Activated CD4-positive, alpha-beta T cell treated with anti-CD3 and anti-CD28 coated beads for 4 hours (primary cell): ENCODE measurements at regions not wholly inside any gene's neighbourhood (a gene's known extent, or its start where the extent isn't known, plus 50 kb on each side); places are given as distances from the start of the nearest gene placed in this dataset.

ENCODE experiments used
- DNase-seq, 2 donors: peaks; one replicate each; pipeline ENCODE4 v3.0.0-alpha.2; 2020

DNA sequence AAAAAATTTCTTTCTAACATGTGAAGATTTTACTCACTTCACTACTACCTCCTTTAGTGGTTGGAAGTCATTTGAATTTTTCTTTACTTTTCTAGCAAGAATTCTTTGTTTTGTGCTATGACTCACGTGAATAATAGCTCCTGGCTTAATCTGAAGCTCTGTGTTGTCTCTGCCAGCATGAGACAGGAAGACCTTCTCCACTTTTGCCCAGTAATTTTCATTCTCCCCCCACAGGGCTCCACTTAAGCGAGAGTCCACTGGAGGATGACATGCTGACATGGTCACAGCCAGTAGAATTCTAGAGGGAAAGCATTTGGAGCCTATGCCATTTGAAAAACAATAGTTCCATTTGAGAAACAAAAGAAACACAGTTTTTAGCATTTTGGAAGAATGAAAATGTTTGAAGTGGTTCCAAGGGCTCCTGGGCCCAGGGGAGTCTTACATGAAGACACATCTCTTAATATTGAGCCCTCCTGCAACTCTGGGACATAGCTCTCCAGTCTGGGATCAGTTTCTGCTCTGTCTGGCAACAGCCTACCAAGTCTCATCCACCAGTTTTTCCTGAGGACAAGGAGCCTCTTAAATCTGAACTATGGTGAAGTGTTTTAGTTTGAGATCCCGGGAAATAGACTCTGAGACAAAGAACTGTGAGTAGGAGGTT, 231.4 kb downstream of the PAX1 start:
- DNase-seq: no peak

DNA sequence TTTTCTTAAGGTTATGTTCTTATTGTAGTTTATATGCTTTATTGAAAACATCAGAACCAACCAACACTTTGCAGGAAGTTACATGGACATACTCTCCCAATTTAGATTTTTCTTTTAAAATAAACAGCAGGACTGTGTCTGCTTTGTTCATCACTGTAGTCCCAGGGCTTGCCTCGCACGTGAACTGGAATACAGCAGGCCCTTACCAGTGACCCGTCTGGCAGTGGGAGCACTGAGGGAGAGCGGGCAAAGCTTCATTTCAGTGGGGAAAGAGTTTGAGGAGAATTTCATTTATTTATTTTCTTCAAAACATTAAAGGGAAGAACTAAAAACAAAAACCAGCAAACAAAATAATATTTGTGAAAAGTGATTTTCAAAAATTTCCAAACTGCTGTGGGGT, 230.8 kb downstream of the PAX1 start:
- DNase-seq: no peak

DNA sequence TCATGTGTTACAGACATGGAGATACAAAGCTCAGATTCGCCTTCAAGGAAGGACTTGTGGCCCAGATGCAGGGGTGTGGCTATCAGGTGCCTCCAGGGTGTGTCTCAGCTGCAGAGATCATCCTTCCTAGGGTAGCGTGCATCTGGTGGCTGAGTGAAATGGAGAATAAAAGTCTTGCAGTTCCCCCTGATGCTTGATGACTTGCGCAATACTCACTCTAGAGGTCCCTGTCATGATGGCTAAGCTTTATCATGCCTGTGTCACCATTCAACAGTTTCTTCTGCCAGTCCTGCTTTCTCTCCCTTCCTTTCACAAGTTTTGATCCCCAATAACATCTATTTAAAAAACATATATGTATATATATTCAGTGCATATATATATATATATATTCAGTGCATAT, 228.1 kb downstream of the PAX1 start:
- DNase-seq: no peak

DNA sequence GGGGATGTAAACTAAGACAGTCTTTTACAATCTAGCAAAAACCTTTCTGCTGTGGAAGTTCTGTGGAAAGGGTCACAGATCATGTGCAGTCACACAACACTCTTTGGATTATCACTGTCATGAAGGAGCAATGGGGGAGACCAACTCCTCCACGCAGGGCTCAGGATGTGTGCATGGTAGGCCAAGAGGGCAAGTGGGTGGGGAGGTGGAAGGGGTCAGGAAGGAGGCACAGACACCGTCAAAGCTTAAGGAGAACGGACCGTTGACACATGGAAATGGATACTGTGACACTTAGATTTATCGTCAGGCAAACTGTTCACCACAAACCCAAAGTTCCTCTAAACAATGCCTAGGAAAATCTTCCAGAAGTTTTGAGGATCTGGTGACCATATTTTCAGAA, 215.8 kb downstream of the PAX1 start:
- DNase-seq: no peak

DNA sequence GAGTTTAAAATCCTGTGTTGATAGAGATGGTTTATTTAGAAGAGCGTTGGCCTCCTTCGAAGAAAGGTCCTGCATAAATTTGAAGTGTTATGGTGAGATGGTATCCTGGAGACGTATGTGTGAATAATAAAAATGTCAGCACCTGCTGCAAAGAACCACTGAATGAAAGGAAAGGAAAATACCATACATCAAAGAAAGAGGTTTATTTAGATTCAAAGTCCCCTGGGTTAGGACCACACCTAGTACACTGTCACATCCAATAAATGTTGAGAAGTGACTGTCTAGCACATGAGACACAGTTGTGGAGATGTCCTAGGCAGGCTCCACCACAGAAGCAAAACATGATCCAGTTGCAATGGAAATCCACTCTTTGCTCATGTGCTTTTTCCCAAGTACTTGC, 214.7 kb downstream of the PAX1 start:
- DNase-seq: no peak

DNA sequence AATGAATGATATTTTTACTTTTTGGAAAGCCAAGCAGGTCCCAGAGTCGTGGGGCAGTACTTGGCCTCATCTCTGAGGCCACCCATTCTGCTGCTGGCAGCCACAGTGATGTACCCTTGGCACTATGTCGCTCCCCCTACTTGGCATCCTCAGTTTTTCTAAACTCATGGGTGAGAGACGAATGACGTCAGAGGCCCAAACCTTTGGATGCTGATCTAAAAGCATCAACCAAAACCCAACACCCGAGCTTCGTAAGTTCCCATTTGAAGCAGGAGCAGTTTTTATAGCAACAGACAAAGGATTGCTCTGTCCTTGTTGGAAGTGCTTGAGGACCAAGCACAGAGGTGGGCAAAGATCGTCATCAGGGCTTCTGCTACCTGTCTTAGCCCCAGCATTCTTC, 212.9 kb downstream of the PAX1 start:
- no peak for DNase-seq

DNA sequence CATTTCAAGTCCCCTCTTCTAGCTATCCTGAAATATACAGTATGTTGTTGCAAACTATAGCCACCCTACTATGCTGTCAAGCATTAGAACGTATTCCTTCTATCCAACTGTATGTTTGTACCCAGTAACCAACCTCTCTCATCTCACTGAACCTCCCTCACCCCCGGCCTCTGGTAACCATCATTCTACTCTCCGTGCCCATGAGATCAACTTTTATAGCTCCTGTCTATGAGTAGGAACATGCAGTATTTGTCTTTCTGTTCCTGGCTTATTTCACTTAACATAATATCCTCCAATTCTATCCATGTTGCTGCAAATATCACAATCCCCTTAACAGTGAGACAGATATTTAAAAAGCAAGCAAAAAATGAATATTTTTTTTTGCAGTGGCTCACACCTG, 196.9 kb downstream of the PAX1 start:
- no peak for DNase-seq

DNA sequence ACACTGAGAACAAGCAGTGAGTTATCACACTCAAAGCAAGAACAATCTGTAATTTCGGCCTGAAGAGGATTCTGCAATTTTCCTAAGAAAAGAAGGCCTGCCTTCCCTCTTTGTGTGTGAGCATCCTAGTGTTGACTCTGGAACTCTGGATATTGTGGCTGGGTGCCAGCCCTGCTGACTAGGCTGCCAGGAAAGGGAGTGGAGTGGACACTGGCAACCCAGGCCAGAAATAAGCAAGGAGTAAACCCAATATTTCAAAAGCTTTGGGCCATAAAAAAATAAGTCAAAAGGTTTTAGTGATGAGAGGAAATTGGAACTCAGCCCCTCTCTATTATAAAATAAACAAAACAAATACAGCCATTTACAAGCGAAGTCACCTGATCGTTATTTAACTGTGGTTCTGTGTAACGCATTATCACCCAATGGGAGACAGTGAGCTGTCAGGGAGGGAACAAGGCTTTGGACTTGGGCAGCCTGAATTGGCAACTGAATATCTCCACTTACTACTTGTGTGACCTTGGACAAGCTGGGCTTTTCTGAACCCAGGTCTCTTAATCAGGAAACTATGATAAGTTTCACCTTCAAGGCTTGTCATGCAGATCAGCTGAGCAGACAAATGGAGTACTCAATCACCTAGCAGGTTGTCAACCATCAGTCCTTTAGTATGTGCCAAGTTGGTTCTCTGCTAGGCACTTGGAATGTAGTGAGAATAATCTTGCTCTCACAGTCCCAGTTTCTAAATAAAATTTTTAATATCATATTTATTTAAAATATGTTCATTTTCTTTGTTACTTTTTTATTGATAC, 196.2 kb downstream of the PAX1 start:
- no peak for DNase-seq

DNA sequence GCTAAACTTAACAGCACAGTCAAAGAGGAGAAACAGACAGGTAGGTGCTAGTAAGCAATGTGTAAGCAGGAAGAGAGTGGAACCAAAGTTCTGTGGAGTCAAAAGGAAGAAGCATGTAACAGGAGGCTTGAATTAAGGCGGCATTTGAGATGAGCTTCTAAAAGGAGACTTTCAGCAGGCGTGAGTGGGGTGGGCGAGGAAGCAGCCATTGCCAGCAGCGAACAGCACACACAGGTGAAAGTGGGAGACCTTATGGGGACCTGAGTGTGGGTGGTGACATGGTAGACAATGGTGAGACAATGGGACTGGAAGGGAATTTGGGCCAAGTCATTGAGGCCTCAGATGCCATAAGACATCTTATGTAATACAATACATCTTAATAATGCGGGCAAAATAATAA, 195.0 kb downstream of the PAX1 start:
- no peak for DNase-seq

DNA sequence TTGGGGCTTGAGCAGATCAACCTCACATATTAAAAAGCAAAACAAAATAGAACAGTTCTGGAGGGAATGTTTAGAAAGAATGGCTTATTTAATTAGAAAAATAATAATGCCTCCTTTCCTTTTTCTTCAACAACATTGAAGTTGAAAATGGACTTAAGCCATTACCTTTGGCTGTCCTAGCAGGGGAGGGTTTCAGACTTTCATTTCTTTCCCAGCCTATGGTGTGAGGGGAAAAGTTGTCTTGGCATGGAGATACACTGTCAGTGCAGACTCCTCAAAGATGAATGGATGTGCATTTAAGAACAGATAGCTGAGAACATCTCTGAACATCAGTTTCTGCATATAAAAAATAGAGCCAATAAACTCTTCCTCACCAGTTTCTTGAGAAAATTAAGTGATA, 169.5 kb downstream of the PAX1 start:
- DNase-seq: no peak

DNA sequence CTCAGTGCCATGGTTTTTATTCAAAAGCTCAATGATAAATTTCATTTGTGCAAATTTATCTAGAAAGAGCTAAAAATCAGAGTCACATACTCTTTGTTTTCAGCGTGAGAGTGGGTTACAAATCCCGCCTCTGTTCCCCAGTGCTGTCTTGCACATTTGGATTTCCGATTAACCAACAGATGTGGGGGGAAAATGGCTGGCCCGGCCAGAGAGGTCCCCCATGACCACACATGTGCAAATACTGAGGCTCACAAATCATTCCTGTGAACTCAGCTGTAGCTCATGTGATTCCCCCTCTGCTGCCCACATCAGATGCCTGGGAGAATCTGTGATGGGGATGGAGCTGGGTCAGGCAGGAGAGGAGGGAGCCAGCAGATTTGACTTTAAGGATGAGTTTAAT, 168.7 kb downstream of the PAX1 start:
- no peak for DNase-seq

DNA sequence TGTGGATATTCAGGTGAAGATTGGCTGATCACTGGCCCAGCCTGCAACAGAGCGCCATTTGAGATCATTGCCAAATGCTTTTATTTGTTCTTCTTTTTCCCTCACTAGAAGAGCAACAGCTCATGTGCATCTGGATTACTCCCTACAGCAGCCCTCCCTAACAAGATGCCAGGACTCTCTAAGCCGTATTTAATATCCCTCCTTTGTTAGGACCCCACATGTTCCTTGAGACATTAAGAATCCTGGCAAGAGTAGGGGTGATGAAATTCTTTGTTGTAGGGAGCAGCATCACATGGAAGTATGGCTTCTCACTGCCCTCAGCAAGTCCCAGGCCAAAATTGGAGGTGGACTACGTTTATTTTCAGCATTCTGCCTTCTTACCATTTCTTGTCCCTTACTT, 167.8 kb downstream of the PAX1 start:
- no peak for DNase-seq

DNA sequence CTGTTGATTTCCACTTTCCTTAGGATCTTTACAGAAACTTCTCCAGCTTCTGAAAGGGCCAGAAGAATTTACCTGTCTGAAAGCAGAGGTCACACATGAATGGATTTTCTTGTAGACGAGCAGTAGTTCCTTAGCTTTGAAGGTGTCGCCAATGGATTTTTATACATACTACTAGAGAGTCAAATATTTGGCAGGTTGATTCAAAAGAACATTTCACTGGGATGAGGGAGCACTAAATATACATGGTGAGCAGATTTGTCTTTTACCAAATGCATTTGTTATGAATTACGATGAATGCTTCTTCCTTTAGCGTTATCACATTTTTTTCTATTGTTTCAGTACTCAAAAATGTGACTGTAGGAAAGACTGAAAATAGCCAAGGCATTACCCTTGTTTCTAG, 162.3 kb downstream of the PAX1 start:
- no peak for DNase-seq

DNA sequence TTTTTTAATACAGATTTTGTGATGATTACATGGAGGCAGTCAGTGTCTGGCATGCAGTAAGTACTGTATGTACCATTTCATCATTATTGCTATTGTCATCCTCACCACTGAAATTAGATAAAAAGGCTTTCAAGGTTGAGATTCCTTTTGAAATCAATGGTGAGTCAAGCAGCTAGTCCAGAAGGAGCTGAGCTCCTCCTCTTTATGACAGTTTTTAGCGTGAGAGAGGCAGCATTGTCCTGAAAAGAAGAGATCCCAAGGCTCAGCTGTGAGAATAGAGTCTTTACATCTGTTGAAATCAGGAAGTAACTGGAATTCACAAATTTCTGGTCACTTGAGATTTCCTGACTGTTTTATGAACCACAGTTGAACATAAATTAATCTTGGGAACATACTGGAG, 161.9 kb downstream of the PAX1 start:
- no peak for DNase-seq

DNA sequence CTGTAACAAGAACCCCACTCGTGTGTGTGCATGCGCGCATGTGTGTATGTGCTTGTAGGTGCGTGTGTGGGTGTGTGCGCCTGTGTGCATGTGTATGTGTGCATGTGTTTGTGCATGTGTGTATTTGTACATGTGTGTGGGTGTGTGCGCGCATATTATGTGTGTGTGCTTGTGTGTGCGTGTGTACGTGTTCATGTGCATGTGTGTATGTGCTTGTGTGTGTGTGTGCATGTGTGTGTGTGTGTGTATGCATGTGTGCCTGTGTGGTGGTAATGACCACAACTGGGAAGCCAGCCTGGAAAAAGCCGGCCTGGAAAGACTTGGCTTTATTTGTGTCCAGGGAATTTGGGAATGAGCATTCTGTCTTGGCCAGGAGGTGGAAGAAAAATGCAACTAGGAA, 157.5 kb downstream of the PAX1 start:
- DNase-seq: no peak

DNA sequence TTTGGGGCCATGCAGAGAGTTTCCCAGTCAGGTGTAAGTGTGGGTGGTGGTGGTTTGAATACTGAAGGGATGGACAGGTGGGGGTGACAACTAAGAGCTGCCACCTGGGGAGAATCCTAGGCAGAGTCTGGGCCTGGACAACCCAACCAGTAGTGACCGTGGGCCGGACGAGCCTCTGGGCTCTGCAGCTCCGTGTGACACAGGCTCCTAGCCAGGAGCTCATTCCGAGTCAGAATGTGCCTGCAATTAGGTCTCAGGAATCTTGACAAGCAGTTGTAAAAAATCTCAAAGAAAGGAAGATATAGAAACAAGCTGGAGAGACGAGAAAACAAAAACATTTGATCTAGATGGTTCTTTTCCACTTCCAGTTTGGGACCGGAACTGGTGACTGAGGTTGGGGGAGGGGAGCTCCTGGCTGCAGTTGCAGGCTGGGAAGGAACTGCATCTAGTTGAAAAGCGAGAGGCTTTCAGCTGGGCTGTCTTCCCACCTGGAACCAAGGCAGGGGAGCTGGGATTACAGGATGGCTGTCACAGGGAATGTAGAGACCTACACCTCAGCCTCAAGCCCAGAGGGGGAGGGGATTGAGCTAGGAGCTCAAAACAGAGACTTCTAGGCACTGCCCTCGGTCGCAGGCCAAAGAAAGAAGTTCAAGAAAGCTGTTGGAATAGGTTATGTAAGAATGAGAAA, 156.9 kb downstream of the PAX1 start:
- no peak for DNase-seq

DNA sequence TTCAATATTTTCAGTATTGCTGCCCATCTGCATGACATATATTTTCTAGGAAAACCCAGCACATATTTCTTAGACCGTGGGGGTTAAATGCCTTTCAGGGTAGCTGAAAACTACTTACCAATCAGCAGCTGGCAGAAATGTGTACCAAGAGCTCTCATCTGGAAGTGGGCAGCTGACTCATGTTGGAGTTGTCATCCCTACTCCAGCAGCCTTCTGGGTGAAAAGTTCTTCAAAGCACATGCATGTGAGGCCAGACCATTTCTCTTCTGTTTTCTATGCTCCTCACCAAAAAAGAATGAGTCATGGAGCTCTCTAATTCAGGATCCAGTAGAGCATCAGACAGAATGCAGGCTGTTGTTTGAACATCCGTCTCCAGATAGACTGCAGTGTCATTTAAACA, 135.5 kb downstream of the PAX1 start:
- DNase-seq: no peak

DNA sequence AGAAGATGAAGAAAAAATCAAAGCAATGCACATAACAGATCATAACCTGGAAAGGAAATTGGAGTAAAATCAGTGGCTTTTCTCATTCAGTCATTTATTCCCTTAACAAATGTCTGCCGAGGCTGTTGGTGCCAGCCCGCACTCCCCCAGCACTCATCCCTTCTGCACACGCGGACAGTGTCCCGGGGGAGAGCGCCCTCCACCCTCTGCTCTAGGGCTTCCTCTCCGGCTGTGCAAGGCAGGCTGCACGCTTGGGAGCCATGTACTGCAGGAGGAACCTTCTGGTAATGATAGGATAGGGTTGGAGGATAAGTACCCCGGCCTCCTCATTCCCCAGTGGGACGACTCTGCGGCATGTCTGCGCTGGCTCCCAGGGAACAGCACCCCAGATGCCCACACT, 134.5 kb downstream of the PAX1 start:
- no peak for DNase-seq

DNA sequence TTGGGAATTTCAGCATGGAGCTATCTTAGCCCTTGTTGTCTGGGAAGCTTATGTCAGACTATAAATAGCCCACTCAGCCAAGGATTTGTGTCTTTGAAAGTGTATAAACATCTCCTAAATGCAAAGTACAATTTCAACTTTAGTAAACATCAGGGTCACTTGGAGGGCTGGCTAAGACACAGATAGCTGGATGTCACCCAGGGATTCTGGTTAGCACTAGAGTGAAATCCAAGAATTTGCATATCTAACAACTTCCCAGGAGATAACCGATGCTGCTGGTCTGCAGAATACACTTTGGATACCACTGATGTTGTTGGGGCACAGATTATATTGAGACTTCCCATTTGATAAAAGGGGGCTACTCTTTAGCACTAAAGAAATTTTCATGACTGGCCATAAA, 130.9 kb downstream of the PAX1 start:
- no peak for DNase-seq

DNA sequence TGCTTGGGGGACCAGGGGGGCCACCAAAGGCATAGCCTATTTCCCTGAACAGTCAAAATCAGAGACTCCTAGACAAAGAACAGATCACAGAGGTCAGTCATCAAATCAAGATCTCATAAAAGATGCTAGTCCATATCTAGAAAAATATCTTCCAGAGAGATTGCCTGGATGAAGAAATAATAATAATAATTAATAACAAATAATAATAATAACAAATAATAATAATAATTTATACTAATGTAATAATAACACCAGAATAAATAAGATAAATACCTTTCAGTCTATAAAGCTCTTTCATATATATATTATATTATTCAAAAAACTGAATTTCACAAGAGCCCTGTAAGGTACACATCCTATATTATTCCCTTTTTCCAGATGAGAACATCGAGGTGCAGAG, 129.6 kb downstream of the PAX1 start:
- DNase-seq: no peak

DNA sequence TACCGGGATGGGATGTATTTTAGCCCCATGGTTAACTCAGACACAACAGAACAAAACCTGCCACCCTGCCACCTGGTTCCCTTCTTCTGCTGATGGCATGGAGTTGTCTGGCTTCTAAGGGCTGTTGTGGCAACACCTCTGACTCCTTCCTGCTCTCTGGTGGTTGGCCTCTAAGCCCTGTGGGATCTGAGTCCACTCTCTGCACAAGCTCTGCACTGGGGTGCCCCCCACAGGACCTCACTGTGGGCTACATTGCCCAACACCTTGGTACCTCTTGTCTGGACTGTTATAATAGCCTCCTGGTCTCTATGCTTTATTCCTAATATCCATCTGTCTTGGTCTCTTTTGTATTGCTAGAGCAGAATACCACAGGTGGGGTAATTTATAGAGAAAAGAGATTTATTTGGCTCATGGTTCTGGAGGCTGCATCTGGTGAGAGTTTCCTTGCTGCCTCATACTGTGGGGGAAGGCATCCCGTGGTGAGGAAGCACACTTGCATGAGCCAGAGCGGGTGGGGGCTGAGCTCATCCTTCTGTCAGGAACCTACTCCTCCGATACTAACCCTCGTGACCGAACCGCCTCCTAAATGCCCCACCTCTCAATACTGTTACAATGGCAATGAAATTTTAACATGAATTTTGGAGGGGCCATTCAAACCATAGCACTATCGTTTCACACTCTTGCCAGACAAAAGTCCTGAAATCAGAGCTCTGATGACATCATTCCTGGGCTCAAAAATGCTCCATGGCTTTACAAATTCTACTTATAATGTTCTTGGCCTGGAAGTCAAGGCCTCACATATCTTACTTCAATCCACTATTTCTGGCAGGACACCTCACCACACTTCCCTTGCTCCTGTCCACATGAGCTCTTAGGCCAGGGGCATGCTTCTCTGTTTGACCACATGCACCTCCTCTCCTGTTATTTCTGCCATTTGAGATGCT, 127.2 kb downstream of the PAX1 start:
- DNase-seq: no peak

DNA sequence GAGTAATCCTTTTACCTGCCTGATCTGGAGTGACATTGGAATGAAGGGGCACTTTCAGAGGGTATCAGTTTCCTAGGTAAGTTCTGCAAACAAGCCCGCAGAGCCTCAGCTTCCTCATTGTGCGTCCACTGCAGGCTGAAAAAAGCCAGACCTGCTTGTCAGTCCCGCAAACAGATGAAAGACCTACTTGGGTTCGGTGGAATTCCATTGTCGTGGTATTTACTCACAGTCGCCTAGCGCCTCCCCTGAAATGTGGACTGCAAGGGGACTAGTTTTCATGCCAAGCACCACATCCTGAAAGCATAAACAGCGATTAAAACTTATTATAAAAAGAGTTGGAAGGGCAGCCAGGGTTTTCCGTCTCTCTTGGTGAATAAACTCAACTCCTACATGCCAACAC, 121.5 kb downstream of the PAX1 start:
- no peak for DNase-seq

DNA sequence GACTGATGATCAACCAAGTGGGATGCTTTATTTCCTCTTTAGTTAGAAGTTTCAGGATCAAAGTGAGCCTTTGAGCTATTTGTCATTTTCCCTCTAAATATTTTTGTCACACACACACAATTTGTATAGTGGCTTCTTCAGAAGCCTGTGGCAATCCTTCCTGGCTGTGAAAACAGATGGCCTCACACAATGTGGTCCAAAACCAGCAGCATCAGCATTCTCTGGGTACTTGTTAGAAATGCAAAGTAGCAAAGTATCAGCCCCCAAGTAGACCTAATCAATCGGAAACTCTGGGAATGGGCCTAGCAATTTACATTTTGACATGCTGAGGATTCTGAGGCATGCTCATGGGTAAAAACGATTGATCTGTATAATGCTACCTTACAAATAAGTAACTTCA, 115.9 kb downstream of the PAX1 start:
- DNase-seq: no peak
